ENCODE measurements at regions not wholly inside any gene's neighbourhood (a gene's known extent, or its start where the extent isn't known, plus 50 kb on each side); places are given as distances from the start of the nearest gene placed in this dataset.

DNA sequence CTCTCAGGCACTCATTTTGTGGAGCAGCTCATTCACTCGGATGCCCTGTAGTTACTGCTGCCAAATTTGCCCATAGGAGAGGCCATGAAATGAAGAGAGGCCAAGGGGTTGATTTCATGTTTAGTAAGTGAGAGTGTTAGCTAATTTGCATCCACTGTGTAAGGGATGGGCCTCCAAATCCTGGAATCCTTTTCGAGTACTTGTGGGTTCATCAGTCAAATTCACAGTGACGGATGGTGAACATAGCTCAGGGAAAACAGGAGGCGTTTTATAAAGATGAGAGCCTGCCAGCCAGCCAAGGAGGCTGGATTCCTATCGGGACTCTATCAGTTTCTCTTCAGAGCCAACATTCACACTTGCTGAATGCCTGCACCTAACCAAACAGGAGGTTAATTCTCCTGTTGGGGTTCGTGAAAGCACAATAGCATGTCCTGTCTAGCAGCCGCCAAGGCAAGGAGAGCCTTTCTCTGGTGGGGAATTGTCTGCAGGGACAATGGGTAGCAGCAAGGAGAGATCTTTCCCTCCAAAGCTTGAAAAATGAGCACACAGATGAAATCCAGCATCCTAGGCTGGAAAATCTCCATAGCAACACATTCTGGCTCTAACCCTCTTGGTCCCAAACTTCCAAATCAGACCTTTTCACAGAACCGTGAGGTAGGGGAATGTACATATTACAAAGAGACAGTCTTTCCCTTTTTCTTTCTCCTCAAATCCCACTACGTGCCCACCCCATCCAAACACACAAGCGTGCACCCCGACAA is 231.4 kb upstream of the ECI2 start:
- Histone ChIP-seq H3K27ac (replicated peaks in 1 of 4) (no peak overlapping the region), H3K27me3 (no peaks in the 10 kb centered on the region), H3K4me3 (no peak overlapping the region), H3K9me3 (no peaks in the 10 kb centered on the region), H3K4me1 (peaks cover 0 to 18% (median 8%) of the 10 kb centered on the region in 4 donors), H3K36me3 (no peaks in the 10 kb centered on the region)
- WGBS, result 78% methylated on average over 11 of the region's 11 CpGs
- TF ChIP-seq, protein P1, sequence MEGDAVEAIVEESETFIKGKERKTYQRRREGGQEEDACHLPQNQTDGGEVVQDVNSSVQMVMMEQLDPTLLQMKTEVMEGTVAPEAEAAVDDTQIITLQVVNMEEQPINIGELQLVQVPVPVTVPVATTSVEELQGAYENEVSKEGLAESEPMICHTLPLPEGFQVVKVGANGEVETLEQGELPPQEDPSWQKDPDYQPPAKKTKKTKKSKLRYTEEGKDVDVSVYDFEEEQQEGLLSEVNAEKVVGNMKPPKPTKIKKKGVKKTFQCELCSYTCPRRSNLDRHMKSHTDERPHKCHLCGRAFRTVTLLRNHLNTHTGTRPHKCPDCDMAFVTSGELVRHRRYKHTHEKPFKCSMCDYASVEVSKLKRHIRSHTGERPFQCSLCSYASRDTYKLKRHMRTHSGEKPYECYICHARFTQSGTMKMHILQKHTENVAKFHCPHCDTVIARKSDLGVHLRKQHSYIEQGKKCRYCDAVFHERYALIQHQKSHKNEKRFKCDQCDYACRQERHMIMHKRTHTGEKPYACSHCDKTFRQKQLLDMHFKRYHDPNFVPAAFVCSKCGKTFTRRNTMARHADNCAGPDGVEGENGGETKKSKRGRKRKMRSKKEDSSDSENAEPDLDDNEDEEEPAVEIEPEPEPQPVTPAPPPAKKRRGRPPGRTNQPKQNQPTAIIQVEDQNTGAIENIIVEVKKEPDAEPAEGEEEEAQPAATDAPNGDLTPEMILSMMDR (IDR thresholded peaks at IDR 0.05), result no peak
- TF ChIP-seq POLR2AphosphoS5 (IDR thresholded peaks at IDR 0.05) (no peak), POLR2A (IDR thresholded peaks at IDR 0.05; ENCODE audit: low read depth) (no peak), EP300 (IDR thresholded peaks at IDR 0.05) (no peak)
- no peak for DNase-seq (ENCODE audit: extremely low spot score)
- intact Hi-C loops (cut with DNase I), result no loop called here

DNA sequence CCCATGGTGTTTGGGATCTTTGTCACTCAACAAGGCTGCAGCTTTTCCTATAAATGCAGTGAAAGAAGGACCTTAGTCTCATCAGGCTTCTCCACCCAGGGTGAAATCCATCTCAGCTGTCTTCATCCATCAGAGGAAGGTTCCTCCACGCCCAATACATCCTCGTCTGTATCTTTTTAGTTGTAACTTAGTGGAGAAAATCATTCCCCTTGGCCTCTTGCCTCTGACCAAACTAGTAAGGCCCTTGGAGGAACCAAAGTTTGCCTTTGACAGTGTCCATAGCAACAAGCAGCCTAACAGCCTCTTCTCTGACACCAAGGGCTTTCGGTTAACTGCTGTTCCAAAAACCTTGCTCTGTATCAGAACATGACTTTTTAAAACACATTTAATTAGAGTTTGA is 230.3 kb upstream of the ECI2 start:
- H3K27me3 ChIP-seq, result no peaks in the 10 kb centered on the region
- H3K9me3 ChIP-seq, result no peaks in the 10 kb centered on the region
- H3K27ac ChIP-seq (replicated peaks in 1 of 4), result no peak overlapping the region
- H3K4me1 ChIP-seq, result peaks cover 0 to 16% (median 6%) of the 10 kb centered on the region in 4 donors
- TF ChIP-seq EP300 (IDR thresholded peaks at IDR 0.05) (no peak), POLR2A (IDR thresholded peaks at IDR 0.05; ENCODE audit: low read depth) (no peak), POLR2AphosphoS5 (IDR thresholded peaks at IDR 0.05) (no peak)
- TF ChIP-seq, protein P1 (IDR thresholded peaks at IDR 0.05), result no peak
- no peak overlapping the region for H3K4me3 ChIP-seq
- 42% methylated on average over 3 of the region's 3 CpGs for WGBS
- intact Hi-C loops (cut with DNase I), result no loop called here
- no peak for DNase-seq (ENCODE audit: extremely low spot score)
- no peaks in the 10 kb centered on the region for H3K36me3 ChIP-seq

DNA sequence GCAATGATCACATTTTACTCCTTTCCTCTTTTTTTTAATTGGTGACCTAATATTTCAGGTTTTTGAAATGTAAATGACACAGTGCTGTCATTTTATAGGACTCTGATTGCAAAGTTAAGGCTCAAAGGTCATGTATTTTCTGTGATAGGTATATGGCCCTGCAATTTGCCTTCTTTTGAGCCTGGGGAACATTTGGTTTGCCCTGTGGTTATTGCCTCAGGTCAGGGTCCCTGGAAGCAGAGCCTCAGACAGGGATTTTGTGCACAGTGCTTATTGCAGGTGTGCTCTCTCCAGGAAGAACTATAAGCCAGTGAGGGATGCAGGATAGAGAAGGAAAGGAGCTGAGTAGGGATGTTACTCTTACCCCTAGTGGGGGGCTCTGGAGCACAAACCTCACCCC is 229.3 kb upstream of the ECI2 start:
- DNase-seq (ENCODE audit: extremely low spot score), result no peak
- intact Hi-C loops (cut with DNase I), result no loop called here
- H3K27ac ChIP-seq (replicated peaks in 1 of 4), result no peak overlapping the region
- peaks cover 0 to 16% (median 4%) of the 10 kb centered on the region in 4 donors for H3K4me1 ChIP-seq
- no peaks in the 10 kb centered on the region for H3K27me3 ChIP-seq
- TF ChIP-seq EP300 (IDR thresholded peaks at IDR 0.05) (no peak), POLR2AphosphoS5 (IDR thresholded peaks at IDR 0.05) (no peak), POLR2A (IDR thresholded peaks at IDR 0.05; ENCODE audit: low read depth) (no peak)
- TF ChIP-seq, protein P1 (IDR thresholded peaks at IDR 0.05), result no peak
- no peaks in the 10 kb centered on the region for H3K36me3 ChIP-seq
- no peaks in the 10 kb centered on the region for H3K9me3 ChIP-seq
- no peak overlapping the region for H3K4me3 ChIP-seq

DNA sequence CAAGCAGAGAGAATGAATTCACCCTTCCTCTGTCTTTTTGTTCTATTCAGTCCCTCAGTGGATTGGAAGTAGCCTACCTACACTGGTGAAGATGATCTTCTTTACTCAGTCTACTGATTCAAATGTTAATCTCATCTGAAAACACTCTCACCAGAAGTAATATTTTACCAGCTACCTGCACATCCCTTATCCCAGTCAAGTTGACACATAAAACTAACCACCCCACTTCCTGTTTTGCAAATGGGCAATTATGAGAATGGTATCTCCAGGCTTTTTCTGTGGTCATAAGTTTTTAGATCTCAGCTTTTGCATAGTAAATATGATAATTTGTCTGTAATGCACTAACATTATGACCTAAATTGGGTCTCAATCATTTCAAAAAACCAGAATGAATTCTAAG is 228.8 kb upstream of the ECI2 start:
- Histone ChIP-seq H3K4me1 (peaks cover 5 to 19% (median 7%) of the 10 kb centered on the region in 4 donors), H3K9me3 (no peaks in the 10 kb centered on the region), H3K36me3 (no peaks in the 10 kb centered on the region), H3K27ac (replicated peaks in 1 of 4) (no peak overlapping the region), H3K27me3 (no peaks in the 10 kb centered on the region), H3K4me3 (no peak overlapping the region)
- TF ChIP-seq POLR2A (IDR thresholded peaks at IDR 0.05; ENCODE audit: low read depth), result no peak
- DNase-seq (ENCODE audit: extremely low spot score), result no peak
- intact Hi-C loops (cut with DNase I), result no loop called here

DNA sequence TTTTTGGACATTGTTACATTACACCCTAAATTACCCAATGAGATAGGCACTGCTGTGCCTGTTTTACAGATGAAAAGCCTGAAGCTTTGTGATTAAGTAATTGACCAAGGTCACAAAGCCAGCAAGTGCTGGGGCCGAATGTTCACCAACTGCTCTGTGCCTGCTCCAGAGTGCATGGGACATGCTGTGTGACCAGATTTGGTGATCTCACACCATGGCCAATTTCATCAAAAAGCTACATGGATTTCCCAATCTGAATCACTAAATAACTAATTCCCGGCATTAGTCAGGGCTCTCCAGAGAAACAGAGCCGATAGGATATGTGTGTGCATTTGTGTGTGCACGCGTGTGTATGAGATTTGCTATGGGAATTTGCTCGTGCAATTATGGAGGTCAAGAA is 228.3 kb upstream of the ECI2 start:
- H3K9me3 ChIP-seq, result no peaks in the 10 kb centered on the region
- no peak overlapping the region for H3K27ac ChIP-seq (replicated peaks in 1 of 4)
- peaks cover 10 to 24% (median 11%) of the 10 kb centered on the region in 4 donors for H3K4me1 ChIP-seq
- no peaks in the 10 kb centered on the region for H3K27me3 ChIP-seq
- no peak for DNase-seq (ENCODE audit: extremely low spot score)
- no peaks in the 10 kb centered on the region for H3K36me3 ChIP-seq
- WGBS, result 95% methylated on average over 5 of the region's 6 CpGs
- H3K4me3 ChIP-seq, result no peak overlapping the region
- intact Hi-C loops (cut with DNase I), result no loop called here
- TF ChIP-seq POLR2A (IDR thresholded peaks at IDR 0.05; ENCODE audit: low read depth) (no peak), EP300 (IDR thresholded peaks at IDR 0.05) (no peak), POLR2AphosphoS5 (IDR thresholded peaks at IDR 0.05) (no peak)
- TF ChIP-seq, protein P1 (IDR thresholded peaks at IDR 0.05), result no peak
